Neural cell (in vitro differentiated cells): ENCODE measurements at regions not wholly inside any gene's neighbourhood (a gene's known extent, or its start where the extent isn't known, plus 50 kb on each side); places are given as distances from the start of the nearest gene placed in this dataset.

Experiments
- EP300 ChIP-seq: fragments of 450-650 bp; conservative IDR thresholded peaks from 2 replicates; pipeline ENCODE4 v1.6.1; 2014; ENCODE audit warnings: antibody characterized with exemption, mild to moderate bottlenecking, moderate library complexity; ENCODE audit not compliant: poor library complexity, severe bottlenecking
- EZH2 ChIP-seq: fragments of 200-600, 300-800 bp; shearing (Covaris generic), sonication (generic); IDR thresholded peaks from 2 replicates; pipeline ENCODE4 v1.6.1; 2014; ENCODE audit warnings: antibody characterized with exemption, low read length, borderline replicate concordance, mild to moderate bottlenecking; ENCODE audit not compliant: insufficient read depth, poor library complexity, severe bottlenecking
- MXI1 ChIP-seq: fragments of 450-650 bp; conservative IDR thresholded peaks from 2 replicates; pipeline ENCODE4 v1.6.1; 2014; ENCODE audit warnings: antibody characterized with exemption, mild to moderate bottlenecking; ENCODE audit not compliant: poor library complexity, severe bottlenecking
- POLR2AphosphoS5 ChIP-seq: IDR thresholded peaks from 2 replicates; pipeline ENCODE4 v1.6.1; 2012
- RAD21 ChIP-seq: fragments of 450-650 bp; conservative IDR thresholded peaks from 2 replicates; pipeline ENCODE4 v1.6.1; 2014; ENCODE audit warnings: antibody characterized with exemption, mild to moderate bottlenecking, moderate library complexity
- SMC3 ChIP-seq: fragments of 450-650 bp; conservative IDR thresholded peaks from 2 replicates; pipeline ENCODE4 v1.6.1; 2014; ENCODE audit warnings: antibody characterized with exemption, mild to moderate bottlenecking, moderate library complexity; ENCODE audit not compliant: poor library complexity
- TAF1 ChIP-seq: IDR thresholded peaks from 2 replicates; pipeline ENCODE4 v1.6.1; 2012; ENCODE audit warnings: low read depth
- TF ChIP-seq, protein P1 (sequence below): IDR thresholded peaks from 2 replicates; pipeline ENCODE4 v1.6.1; 2012; ENCODE audit warnings: borderline replicate concordance
- TF ChIP-seq, protein P2 (sequence below): fragments of 450-650 bp; IDR thresholded peaks from 2 replicates; pipeline ENCODE4 v1.5.1; 2014; ENCODE audit warnings: antibody characterized with exemption, mild to moderate bottlenecking, moderate library complexity; ENCODE audit not compliant: poor library complexity, severe bottlenecking

DNA sequence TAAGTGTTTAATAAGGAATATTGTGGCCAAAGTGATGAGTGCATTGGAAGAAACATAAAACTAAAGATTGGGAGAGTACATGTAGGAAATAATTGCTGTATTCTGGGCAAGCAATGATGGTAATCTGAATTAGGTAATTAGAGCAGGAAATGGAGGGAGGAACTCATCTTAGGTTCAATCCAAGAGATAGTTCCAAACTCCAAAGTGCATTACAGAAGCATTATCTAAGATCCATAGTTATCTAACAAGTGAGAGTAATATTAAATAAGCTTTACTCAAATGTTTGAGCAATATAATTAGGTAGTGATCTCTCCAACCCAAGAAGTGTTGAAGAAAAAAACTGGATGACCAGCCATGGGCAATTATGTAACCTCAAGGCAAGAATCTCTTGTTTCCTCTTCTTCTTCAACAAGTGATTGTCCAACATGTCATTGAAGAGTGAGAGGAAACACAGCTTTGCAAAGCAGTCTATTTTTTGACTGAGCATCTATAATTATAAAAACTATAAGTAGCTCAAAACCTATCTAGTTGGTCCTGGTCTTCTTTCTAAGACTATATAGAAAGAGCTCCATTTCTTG, 181.2 kb upstream of the TNFAIP3 start:
- TF ChIP-seq, protein P1, sequence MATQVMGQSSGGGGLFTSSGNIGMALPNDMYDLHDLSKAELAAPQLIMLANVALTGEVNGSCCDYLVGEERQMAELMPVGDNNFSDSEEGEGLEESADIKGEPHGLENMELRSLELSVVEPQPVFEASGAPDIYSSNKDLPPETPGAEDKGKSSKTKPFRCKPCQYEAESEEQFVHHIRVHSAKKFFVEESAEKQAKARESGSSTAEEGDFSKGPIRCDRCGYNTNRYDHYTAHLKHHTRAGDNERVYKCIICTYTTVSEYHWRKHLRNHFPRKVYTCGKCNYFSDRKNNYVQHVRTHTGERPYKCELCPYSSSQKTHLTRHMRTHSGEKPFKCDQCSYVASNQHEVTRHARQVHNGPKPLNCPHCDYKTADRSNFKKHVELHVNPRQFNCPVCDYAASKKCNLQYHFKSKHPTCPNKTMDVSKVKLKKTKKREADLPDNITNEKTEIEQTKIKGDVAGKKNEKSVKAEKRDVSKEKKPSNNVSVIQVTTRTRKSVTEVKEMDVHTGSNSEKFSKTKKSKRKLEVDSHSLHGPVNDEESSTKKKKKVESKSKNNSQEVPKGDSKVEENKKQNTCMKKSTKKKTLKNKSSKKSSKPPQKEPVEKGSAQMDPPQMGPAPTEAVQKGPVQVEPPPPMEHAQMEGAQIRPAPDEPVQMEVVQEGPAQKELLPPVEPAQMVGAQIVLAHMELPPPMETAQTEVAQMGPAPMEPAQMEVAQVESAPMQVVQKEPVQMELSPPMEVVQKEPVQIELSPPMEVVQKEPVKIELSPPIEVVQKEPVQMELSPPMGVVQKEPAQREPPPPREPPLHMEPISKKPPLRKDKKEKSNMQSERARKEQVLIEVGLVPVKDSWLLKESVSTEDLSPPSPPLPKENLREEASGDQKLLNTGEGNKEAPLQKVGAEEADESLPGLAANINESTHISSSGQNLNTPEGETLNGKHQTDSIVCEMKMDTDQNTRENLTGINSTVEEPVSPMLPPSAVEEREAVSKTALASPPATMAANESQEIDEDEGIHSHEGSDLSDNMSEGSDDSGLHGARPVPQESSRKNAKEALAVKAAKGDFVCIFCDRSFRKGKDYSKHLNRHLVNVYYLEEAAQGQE: no peak
- TF ChIP-seq, protein P2, sequence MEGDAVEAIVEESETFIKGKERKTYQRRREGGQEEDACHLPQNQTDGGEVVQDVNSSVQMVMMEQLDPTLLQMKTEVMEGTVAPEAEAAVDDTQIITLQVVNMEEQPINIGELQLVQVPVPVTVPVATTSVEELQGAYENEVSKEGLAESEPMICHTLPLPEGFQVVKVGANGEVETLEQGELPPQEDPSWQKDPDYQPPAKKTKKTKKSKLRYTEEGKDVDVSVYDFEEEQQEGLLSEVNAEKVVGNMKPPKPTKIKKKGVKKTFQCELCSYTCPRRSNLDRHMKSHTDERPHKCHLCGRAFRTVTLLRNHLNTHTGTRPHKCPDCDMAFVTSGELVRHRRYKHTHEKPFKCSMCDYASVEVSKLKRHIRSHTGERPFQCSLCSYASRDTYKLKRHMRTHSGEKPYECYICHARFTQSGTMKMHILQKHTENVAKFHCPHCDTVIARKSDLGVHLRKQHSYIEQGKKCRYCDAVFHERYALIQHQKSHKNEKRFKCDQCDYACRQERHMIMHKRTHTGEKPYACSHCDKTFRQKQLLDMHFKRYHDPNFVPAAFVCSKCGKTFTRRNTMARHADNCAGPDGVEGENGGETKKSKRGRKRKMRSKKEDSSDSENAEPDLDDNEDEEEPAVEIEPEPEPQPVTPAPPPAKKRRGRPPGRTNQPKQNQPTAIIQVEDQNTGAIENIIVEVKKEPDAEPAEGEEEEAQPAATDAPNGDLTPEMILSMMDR: no peak
- TF ChIP-seq RAD21 (no peak), EP300 (no peak), TAF1 (no peak), EZH2 (no peak), POLR2AphosphoS5 (no peak), SMC3 (no peak), MXI1 (no peak)
